D341Med (cell line): ENCODE measurements at regions not wholly inside any gene's neighbourhood (a gene's known extent, or its start where the extent isn't known, plus 50 kb on each side); places are given as distances from the start of the nearest gene placed in this dataset.
"Not testable (repeated sequence)": the region's sequence is repeated elsewhere in the genome, so short reads cannot be mapped to it uniquely, and the experiment has no call there.

ENCODE experiments used
- DNase-seq: peaks from one replicate; pipeline ENCODE4 v3.0.0; 2012; ENCODE audit warnings: low spot score

GRCh38 chr1:112855152-112855828, 100.7 kb downstream of the SLC16A1 start:
- DNase-seq = no peak

GRCh38 chr1:112854368-112854984, 101.5 kb downstream of the SLC16A1 start:
- not testable (repeated sequence) for DNase-seq

- DNase-seq = not testable (repeated sequence)
These were observed 102.1 kb downstream of the SLC16A1 start for GRCh38 chr1:112853915-112854314.

- DNase-seq = no peak
These were observed 103.1 kb downstream of the SLC16A1 start for GRCh38 chr1:112852934-112853333.

DNA sequence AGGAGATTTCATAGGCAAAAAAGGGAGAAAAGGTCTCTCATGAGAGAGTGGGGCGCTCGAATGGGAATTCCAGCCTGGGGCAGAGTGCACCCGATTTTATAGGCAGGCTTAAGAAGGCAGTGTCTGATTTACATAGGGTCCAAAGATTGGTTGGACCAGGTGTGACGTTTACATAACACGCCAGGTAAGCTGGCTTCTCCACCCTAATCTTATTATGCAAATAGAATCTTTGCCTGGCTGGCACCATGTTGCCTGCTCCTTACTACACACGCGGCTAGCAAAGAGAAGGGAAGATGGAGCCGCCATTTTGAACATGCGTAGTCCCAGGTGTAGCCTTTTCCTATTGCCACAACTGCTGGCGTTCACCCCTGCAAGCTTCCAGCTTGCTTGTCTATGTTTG, 103.7 kb downstream of the SLC16A1 start:
- no peak for DNase-seq

- peak; percentile 68 for DNase-seq
These were observed 105.8 kb downstream of the SLC16A1 start for GRCh38 chr1:112850034-112850757.

- DNase-seq = peak; percentile 87
These were observed 106.5 kb downstream of the SLC16A1 start for GRCh38 chr1:112849425-112850033.

DNA sequence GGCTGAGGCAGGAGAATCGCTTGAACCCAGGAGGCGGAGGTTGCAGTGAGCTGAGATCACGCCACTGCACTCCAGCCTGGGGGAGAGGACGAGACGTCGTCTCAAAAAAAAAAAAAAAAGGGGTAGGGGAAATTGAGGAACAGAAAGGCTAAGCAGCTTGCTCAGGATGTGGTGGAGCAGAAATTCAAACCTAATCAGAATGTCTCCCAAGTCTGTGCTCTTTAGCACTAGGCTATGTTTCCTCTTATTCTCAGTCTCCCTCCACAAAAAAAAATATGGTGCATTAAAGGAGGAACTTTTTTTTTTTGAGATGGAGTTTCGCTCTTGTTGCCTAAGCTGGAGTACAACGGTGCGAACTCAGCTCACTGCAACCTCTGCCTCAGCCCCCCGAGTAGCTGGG, 114.2 kb downstream of the SLC16A1 start:
- no peak for DNase-seq

GRCh38 chr1:112840631-112841624, 115.1 kb downstream of the SLC16A1 start:
- no peak for DNase-seq

DNA sequence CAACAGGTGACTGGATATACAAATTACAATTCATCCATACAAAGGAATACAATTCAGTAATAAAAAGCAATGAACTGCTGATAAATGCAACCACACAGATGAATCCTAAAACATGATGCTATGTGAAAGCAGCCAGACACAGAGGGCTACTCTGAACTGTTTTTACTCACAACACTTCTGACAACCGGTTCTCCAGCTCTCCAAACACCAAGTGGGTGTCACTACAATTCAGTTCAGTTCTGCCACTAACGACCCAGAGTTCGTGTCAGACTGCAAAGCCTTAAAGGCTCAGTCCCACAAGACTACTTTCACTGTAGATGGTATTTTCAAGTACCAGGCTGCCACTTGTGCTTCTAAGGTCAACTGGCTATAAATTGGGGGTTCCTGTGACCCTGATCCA, 119.4 kb downstream of the SLC16A1 start:
- DNase-seq = no peak

DNA sequence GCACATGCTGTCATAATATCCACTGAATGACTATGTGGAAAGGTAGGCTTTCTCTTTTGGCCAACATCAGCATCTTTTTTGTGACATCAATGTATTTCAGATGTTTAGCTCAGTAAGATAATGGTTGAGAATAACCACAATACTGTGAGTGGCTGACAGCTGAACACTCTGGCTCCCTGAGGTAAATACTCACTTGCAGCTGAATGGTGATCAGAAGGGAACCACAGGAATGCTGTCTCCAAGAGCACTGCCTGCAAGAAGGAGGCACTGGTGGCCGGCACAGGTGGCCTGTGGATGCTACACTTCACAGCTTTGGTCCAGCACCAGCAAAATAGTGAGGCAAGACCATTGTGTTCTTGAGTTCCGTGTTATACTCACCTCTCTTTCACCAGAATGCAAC, 118.7 kb upstream of the PPM1J start:
- DNase-seq = no peak

- not testable (repeated sequence) for DNase-seq
These were observed 117.1 kb upstream of the PPM1J start for GRCh38 chr1:112832259-112832658.

DNA sequence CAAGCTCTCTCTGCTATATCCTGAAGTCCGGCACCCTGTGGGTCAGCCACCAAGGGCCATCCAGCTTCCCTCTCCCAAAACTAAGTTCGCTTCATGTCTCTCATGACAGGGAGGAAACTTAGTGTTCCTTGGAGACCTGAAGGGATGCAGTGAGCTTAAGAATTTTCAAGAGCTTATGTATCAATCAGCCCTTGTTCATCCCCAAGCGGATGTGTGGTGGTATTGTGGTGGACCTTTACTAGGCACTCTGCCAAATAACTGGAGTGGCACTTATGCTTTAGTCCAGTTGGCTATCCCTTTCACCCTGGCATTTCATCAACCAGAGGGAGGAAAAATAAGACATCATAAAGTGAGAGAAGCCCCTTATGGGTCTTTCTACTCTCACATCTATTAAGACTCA, 114.6 kb upstream of the PPM1J start:
- DNase-seq = not testable (repeated sequence)

DNA sequence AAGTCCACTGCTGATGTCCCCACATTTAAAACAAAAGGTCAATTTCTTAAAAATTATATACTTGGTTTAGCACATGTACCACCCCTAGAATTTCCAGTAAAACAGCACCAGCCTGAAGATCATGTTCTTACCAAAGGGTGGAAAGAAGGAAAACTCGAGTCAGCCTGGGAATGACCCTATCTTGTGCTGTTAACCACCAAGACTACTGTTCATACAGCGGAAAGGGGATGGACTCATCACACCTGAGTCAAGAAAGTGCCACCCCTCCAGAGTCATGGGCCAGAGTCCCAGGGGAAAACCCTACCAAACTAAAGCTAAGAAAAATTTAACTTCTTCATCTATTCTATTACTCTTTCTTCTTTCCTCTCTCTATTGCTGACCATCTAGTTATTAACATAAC, 113.6 kb upstream of the PPM1J start:
- no peak for DNase-seq

DNA sequence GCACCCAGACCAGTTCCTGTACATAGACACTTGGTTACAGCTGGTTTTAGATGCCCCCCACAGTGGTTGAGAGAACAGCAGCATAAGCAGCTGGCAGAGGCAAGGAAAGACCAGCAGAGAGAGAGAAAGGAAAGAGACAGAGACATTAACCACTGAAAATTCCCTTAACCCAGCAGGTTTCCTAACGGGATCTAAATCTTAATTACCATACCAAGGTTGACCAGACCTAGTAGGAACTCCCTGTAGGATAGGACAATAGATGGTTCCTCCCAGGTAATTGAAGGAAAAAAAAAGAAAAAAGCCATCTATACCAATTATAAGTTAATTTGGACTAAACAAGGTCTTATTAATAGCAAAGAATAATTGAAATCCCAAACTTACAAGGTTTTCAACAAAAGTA, 112.3 kb upstream of the PPM1J start:
- DNase-seq = not testable (repeated sequence)

GRCh38 chr1:112826217-112826944, 111.2 kb upstream of the PPM1J start:
- DNase-seq = no peak

DNA sequence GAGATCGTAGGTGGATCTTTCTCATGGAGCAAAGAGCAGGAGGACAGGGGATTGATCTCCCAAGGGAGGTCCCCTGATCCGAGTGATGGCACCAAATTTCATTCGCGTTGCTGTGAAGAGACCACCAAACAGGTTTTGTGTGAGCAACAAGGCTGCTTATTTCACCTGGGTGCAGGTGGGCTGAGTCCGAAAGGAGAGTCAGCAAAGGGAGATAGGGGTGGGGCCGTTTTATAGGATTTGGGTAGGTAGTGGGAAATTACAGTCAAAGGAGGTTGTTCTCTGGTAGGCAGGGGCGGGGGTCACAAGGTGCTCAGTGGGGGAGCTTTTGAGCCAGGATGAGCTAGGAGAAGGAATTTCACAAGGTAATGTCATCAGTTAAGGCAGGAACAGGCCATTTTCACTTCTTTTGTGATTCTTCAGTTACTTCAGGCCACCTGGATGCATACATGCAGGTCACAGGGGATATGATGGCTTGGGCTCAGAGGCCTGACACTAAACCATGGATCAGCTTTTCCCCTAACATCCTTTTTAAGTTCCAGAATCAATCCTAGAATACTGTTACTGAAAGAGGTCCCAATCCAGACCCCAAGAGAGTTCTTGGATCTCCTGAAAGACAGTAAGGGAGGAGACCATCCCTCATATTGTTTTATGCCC, 110.6 kb upstream of the PPM1J start:
- DNase-seq = not testable (repeated sequence)

GRCh38 chr1:112825075-112825474, 109.9 kb upstream of the PPM1J start:
- not testable (repeated sequence) for DNase-seq

DNA sequence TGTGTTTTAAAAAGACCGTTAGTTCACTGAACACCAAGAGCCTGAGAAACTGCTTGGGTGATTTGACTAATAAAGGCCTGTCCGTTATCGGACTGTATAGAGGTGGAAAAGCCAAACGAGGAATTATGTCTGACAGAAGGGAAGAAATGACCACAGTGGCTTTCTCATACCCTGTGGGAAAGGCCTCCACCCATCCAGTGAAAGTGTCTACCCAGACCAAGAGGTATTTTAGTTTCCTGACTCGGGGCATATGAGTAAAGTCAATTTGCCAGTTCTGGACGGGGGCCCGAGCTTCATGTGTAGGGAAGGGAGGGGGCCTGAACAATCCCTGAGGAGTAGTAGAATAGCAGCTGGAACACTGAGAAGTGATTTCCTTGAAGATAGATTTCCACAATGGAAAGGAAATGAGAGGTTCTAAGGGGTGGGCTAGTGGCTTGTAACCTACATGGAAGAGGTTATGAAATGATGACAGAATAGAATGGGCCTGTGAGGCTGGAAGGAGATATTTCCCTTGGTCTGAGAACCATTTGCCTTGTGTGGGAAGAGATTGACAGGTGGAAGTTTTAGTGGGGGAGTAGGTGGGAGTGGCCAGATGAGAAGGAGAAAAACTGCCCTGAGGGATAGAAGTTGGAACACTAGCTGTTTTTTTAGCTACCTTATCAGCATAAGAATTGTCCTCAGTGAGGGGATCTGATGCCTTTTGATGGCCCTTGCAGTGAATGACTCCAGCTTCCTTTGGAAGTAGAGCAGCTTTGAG, 106.4 kb upstream of the PPM1J start:
- not testable (repeated sequence) for DNase-seq
